ENCODE measurements at regions not wholly inside any gene's neighbourhood (a gene's known extent, or its start where the extent isn't known, plus 50 kb on each side); places are given as distances from the start of the nearest gene placed in this dataset.
A peak's percentile ranks its signal among the peaks of the same experiment; 100 is the strongest.
"Not testable (repeated sequence)": the region's sequence is repeated elsewhere in the genome, so short reads cannot be mapped to it uniquely, and the experiment has no call there.

DNA sequence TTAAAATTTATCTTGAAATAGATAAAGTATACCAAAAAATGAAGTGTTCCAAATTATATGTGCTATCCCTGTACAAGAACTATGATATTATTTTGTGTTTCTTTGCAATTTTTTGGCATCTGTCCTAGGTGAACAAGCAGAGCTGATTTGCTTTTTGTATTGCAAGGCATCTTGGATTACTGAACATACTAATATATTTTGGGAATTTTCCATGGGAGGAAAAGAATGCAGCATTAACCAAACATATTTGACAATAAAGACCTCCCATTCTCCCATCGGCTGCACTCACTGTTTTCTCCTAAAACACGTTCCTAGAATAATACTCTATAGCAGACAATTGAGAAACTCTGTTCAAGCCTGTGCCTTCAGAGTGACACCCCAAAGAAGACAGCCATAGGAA is 265.1 kb upstream of the ALCAM start:
- no peak for DNase-seq

DNA sequence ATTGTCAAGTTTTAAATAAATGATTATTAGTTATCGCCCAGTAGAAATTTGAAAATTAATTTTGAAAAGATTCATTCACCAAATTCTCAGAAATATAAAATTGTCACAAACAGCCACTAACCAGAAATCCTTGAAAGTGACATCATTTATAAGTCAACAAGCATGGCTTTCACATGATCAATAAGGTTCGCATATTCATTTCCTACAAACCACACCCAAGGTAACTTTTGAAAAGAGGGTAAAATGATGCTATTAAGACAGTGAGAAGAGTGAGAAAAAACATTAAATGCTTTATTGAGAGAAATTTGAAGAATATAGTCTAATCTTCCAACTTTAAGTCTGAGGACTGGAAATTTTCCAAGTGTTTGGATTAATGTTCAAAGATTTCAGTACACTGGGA is 263.6 kb upstream of the ALCAM start:
- DNase-seq, result no peak

DNA sequence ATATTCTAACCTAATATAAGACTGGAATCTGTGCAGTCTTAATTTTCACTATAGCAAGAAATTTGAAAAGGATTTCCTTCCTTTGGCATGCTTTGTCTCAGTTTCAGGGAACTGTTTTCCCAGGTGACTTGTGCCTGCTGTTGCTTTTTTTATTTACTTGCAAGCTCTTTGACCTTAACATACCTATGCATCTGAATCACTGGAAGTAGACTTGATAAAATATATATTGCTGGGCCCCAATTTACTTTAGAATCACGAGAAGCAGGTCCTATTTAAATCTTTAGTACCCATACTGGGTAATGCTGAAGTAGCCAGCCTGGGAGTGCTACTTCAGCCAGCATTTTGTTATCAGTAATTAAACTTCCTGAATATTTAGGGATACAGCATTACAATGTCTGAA is 257.9 kb upstream of the ALCAM start:
- no peak for DNase-seq

DNA sequence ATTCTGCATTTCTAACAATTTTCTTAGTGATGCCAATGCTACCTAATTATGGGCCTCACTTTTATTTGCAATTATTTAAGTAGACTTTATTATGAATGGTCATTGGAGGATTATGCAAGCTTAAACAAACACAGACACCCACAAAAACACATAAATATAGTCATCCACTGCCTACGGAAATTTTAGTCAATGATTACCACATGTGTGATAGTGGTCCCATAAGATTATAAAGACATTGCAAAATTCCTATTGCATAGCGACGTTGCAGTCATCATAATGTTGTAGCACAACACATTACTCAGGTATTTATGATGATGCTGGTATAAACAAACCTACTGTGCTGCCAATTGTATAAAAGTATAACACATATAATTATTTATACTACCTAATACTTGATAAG is 247.8 kb upstream of the ALCAM start:
- no peak for DNase-seq

DNA sequence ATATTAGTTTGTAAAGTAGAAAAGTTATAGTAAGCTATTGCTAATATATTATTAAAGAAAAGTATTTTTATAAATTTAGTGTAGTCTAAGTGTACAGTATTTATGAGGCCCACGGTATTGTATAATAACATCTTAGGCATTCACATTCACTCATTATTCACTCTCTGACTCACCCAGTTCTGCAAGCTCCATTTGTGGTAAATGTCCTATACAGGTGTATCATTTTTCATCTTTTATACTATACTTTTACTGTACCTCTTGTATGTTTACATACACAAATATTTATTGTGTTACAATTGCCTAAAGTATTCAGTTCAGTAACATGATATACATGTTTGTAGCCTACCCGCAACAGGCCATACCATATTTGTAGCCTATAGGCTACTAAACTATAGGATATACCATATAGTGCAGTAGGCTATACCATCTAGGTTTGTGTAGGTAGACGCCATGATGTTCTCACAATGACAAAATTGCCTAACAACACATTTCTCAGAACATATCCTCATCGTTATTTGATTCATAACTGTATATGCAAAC is 246.8 kb upstream of the ALCAM start:
- no peak for DNase-seq

DNA sequence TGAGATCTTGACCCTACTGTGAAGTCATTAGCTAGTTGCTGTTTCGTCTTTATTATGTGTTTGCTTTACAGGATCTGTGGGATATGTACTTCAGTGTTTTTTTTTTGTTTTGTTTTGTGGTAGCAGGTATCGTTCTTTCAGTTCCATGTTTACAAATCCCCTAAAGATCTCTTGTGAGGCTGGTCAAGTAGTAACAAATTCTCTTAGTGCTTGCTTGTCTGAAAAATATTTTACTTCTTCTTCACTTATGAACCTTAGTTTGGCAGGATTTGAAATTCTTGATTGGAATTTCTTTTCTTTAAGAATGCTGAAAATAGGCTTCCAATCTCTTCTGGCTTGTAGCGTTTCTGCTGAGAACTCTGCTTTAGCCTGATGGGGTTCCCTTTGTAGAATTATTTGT is 235.8 kb upstream of the ALCAM start:
- no peak for DNase-seq

DNA sequence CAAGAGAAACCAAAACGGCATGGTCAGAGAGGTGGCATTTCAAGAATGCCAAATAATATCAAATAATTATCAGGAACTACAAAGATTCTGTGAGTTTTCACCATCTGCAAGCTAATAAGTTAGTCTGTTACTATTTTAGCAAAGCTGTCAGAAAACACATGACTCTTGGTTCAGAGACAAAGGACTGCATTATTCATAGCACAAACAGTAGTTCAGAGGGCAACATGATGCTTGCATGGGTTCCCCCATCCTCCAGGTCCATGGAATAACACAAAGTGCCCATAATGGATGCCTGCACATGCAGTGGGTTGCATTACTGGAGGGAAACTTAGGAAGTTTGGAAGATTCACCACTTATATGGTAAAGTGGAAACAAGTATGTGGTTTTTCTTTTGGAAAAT is 228.8 kb upstream of the ALCAM start:
- DNase-seq, result no peak

DNA sequence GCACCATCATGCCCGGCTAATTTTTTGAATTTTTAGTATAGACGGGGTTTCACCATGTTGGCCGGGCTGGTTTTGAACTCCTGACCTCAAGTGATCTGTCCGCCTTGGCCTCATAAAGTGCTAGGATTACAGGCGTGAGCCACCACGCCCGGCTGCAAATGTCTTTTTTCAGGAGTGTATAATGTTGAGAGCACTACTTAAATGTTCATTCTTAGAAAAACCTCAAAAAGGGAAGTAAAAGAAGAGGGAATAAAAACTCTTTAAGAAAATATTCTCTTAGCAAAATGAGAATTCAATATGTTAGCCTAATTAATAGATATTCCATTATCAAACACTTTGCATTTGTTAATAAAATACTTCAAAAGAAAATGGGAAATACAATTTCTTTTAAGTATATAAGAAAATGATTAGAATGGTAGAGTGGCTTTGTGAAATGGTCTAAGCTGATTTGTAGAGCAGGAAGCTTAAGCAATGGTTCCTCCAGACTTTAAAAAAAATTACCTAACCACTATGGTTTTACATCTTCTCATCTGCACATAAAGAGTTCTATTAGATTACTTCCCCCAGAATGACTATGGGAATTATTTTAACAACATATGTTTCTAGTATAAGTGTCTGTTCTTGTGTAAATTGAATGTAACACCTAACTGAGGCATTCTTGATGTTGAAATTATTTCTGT is 226.7 kb upstream of the ALCAM start:
- DNase-seq, result no peak

DNA sequence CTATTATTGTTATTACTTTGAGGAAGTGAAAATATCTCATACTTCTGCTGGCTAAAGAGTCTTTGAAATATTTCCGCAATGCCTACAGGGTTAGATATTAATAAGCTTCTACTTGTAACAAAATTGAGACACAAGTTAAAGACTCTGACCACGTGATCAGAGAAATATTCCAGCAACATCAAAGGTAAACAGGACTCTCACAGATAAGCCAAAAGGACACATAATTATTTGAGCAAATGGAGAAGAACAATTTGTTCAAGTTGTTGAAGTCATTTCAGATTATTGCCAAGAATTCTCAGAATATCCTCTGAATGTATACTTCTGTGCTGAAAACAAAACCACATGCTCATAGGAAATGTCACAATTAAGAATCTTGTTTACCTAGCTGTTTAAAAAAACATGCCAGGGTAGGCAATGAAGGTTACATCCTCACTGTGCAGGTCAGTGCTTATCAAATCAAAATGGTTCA is 225.8 kb upstream of the ALCAM start:
- DNase-seq, result no peak

DNA sequence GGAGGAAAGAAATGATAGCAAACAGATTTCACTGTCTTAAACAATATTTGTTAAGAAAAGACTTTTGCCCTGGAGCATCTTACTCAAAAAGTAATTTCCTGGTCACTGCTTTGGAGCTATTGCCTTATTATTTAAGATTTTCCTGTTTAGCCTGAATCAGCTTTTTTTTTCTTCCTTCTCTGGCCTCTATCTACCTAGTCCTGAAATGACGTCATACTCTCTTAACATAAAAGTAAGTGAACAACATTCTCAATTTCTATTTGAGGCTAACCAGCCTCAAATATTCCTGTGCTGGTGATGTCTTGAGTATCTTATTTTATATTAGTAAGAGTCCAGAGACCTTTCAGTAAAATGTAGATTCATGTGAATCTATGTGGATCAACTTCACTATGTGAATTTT is 221.9 kb upstream of the ALCAM start:
- no peak for DNase-seq

DNA sequence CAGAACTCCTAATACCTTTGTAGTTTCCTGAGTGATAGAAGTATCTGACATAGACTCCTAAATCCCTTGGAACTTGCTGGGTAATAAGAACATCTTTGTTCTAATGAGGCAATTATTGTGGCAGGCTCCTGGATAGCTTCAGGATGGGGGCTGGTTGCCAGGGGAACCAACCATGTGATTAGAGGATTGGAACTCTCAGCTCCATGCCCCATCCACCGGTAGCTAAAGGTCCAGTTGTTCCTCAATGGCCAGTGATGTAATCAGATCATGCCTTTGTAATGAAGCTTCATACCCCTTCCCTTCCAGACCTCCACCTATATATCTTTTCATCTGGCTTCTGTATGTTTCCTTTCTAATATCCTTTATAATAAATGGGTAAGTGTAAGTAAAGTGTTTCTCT is 221.2 kb upstream of the ALCAM start:
- DNase-seq, result no peak

DNA sequence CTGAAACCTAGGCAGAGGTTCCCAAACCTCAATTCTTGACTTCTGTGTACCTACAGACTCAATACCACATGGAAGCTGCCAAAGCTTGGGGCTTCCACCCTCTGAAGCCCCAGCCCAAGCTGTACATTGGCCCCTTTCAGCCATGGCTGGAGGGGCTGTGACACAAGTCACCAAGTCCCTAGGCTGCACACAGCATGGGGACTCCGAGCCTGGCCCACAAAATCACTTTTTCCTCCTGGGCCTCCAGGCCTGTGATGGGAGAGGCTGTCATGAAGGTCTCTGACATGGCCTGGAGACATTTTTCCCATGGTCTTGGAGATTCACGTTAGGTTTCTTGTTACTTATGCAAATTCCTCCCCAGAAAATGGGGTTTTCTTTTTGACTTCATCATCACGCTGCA is 217.5 kb upstream of the ALCAM start:
- not testable (repeated sequence) for DNase-seq

DNA sequence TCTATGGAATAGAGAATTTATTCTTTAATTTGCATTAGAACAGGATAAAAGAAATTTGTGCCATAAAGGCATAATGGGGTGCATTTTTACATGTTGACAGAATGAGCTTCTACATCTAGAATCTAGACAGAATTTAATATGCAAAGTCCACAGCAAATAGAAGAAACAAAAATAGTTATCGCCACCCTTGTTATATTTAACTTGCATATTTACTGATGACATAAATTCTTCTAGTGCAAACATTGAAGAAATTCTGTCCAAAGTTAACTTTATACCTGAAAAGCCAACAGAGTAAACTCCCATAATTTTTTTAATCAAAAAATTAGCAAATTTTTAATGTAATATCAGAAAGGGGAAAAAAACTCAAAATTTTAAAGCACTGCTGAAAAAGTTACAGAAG is 213.7 kb upstream of the ALCAM start:
- DNase-seq, result no peak

DNA sequence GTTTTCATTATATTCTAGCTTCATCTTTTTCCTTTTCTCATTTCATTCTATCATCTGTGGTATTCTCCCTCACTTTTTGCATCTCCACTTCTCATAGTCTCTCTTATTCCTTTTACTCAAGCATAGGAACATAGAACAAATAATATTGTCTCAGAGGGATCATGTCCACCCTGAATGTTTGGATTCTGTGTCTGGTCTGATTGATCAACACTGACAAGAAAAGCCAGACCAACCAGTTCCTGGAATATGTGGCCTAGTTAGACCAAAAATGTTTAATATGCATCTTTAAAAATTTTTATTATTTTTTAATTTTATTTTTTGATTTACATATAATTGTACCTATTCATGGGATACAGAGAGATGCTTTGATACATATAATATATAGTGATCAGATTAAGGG is 212.0 kb upstream of the ALCAM start:
- no peak for DNase-seq

DNA sequence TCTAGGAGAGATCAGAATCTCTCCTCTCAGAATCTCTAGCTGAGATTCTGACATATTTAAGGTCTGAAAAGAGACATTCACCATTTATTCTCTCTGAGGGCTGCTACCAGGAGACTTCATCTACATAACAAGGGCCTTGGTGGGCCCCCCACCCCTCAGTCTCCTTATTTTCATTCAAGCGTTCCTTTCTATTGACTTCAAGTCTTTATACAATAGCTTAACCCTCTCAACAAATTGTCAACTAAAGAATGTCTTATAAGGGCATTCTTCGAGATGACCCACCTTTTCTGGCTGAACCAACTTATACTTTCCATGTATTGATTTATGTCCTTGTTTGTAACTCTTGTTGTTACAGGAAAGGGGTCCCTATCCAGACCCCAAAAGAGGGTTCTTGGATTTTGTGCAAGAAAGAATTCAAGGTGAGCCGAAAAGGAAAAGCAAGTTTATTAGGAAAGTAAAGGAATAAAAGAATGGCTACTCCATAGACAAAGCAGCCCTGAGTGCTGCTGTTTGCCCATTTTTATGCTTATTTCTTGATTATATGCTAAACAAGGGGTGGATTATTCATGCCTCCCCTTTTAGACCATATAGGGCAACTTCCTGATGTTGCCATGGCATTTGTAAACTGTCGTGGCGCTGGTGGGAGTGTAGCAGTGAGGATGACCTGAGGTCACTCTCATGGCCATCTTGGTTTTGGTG is 209.5 kb upstream of the ALCAM start:
- DNase-seq, result no peak

DNA sequence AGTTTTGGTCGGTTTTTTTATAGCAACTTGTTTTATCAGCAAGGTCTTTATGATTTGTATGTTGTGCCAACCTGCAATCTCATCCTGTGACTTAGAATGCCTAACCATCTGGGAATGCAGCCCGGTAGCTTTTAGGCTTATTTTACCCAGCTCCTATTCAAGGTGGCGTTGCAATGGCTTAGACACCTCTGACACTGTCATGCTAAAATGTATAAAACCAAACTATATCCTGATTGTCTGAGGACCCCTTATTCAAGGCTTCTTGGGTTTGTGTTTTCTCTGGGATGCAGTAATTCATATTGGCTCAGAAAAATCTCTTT is 209.0 kb upstream of the ALCAM start:
- DNase-seq, result no peak

DNA sequence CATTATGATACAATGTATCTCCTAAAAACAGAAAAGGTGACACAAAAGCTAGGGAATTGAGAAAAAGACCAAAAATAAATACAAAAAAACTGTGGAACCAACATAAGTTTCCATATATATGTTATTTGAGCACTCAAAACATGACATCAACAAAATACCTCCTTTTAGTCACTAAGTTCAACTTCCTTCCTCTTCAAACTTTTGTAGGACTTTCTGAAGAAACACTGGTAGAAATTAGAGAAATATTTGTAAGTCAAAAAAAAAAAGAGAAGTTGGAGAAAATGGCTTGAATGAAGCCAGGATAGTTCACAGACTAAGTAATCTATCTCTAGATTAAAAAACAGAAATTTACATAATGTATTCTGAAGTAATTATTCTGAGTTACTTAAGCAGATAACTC is 208.4 kb upstream of the ALCAM start:
- DNase-seq, result no peak

DNA sequence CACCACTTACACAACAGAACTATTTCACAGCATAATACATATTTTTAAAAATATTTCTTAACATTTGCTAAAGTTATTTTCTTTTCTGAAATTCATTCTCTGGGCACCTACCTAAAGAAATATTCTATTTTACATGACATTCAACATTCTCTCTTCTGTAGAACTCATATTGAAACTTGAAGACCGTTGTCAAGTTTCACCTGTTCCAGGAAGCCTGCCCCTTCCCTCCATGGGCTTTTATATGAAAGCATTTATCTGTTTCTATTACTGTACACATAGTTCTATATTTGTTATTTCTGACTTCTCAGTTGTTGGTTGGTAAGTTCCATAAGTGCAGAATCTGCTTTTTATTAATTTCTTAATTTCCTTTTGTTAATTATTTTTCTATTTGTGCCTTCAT is 204.3 kb upstream of the ALCAM start:
- DNase-seq, result no peak

DNA sequence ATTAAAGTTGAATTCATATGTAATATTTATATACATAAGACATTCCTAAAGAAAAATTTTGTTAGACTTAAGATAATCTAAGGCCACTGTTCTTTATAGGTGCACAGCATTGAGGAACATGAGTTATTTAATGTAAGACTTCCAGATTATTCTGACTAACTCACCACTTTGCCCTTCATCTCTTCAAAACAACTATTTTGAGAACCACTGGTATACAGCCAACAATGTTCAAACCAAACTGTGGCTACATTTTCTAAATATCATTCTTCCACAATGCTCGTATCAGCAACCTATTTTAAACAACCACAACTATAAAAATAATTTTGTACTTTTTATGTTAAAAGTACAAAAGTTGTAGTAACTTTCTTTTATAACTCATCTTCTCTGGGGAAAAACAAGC is 199.8 kb upstream of the ALCAM start:
- no peak for DNase-seq

DNA sequence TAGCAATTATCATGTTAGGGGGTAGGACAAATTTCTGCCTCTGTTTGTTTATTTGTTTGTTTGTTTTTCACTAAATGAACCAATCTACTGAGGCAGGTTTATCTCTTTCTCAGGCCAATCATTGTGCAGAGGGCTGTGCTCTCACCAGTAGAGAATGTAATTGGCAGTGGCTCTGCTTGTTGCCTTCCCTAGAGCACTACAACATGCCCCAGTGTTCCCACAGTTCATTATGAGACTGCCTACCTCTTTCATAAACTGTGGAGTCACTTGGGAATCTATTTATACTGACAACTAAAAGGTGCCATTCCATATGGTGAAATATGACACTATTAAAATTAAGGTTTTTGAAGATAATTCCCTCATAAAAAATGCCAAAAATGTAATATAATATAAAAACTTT is 196.3 kb upstream of the ALCAM start:
- DNase-seq, result no peak

DNA sequence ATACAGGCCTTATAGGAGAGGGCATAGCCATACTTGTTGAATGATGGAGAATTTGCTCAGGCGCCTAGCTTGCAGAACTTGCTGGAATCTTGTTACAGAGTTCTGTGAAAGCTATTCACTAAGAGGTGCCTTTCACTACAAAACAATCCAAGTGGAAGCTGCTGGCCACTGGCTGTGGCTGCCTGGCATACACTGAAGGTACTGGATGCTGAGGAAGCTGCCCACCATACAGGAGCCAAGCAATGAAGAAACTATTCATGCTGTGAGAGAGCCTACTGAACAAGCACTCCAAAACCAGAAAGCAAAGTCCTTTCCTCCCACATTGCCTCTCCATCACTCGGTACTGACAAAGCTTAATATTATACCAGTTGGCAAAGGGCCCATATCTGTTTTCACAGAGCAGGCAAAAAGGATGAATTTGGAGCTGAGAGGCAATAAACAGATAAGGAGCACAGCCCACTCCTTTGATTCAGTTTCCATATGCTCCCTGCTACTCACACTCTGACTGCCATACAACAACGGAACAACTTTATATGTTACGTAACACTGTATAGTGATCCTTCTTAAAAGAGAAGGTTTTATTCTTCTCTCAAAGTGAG is 192.6 kb upstream of the ALCAM start:
- DNase-seq, result peak; percentile 82

DNA sequence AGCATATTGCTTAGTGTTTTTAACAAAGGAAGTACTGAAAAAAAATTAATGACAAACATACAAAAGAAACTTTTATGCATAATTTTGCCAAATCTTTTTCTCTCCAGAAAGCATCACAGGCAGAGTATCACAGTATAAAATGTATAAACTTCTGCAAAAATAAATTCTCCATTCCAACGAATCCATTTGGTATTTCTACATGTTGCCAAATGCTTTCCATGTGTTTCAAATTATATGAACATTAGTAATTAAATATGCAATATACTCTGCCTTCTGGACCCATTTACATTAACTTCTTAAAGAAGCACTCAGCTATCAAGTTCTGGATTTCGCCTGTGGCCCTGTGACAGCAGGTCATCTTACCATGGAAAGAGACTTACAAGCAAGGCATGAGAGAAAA is 189.1 kb upstream of the ALCAM start:
- no peak for DNase-seq

DNA sequence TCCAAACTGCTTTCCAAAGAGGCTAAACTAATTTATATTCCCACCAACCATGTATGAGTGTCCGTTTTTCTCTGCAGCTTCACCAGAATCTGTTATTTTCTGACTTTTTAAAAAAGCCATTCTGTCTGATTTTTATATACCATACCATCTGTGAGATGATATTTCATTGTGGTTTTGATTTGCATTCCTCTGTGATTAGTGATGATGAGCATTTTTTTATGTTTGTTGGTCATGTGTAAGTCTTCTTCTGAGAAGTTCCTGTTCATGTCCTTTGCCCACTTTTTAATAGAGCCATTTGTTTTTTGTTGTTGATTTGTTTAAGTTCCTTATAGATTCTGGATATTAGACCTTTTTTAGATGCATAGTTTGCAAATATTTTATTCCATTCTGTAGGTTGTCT is 179.4 kb upstream of the ALCAM start:
- DNase-seq, result no peak

DNA sequence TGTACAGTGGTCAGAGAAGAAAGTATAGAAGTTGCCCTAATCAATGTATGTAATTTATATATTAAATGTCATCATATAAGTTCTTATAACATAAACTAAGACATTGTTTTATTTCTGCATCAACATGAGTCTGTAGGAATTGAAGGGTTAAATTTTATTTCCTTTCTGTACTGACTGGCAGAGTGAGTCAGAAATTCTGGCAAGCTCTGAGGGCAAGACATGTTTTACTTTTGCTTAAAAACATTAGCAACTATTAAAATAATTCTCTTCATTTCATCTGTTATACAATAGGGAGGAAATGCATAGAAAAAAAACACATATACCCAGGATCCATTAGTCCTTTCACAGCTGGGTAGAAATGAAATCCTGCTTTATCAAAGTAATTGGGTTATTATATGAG is 171.4 kb upstream of the ALCAM start:
- no peak for DNase-seq

DNA sequence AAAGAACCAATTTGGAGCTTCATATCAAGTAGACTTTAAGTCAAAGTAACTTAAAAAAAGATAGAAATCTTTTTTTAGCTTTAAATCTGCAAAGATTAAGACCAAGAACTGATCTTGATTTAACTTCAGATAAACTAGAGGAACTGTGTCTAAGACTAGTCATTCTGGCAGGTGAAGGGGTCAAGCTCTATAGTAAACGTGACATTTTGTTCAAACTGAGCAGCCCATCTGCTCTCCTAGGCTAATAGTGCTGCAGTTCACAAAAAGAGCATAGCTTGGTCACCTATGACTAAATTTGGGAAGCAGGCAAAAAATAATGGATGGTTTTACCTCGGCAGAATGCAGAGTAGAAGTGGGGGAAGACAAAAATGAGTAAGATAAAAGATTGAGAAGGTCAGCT is 168.8 kb upstream of the ALCAM start:
- no peak for DNase-seq

All from NCI-H1092 (cell line).